ENCODE measurements at regions not wholly inside any gene's neighbourhood (a gene's known extent, or its start where the extent isn't known, plus 50 kb on each side); places are given as distances from the start of the nearest gene placed in this dataset.

DNA sequence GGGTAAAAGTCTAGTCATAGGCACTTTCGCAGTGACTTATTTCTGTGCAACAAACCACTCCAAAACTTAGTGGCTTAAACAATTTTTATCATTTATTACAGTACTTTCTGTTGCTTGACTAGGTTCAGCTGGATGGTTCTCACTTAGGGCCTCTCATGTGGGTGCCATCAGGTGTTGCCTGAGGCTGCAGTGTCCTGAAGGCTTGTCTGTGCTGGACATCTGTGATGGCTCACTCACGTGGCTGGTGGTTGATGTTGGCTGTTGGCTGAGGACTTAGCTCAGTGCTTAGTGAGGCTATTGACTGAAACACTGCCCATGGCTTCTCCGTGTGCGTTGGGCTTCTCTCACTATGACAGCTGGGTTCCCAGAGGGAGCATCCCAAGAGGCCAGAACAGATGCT is 81.4 kb upstream of the GCFC2 start:
- TF ChIP-seq, protein P1, sequence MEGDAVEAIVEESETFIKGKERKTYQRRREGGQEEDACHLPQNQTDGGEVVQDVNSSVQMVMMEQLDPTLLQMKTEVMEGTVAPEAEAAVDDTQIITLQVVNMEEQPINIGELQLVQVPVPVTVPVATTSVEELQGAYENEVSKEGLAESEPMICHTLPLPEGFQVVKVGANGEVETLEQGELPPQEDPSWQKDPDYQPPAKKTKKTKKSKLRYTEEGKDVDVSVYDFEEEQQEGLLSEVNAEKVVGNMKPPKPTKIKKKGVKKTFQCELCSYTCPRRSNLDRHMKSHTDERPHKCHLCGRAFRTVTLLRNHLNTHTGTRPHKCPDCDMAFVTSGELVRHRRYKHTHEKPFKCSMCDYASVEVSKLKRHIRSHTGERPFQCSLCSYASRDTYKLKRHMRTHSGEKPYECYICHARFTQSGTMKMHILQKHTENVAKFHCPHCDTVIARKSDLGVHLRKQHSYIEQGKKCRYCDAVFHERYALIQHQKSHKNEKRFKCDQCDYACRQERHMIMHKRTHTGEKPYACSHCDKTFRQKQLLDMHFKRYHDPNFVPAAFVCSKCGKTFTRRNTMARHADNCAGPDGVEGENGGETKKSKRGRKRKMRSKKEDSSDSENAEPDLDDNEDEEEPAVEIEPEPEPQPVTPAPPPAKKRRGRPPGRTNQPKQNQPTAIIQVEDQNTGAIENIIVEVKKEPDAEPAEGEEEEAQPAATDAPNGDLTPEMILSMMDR (conservative IDR thresholded peaks at IDR 0.05): no peak
- H3K36me3 ChIP-seq (ENCODE audit: control insufficient read depth, insufficient read depth, low read length): no peaks in the 10 kb centered on the region
- Mint-ChIP-seq H3K4me3 (no peak overlapping the region), H3K27me3 (ENCODE audit: insufficient read depth) (no peaks in the 10 kb centered on the region), H3K9me3 (no peaks in the 10 kb centered on the region), H3K4me1 (peaks cover 12% of the 10 kb centered on the region), H3K27ac (no peak overlapping the region), H3K36me3 (ENCODE audit: low read depth) (no peaks in the 10 kb centered on the region)
- no peak for DNase-seq
- 90 to 100% methylated on average over 1 to 4 of the region's 4 CpGs for whole genome bisulfite sequencing, 2 experiments (ENCODE audit: insufficient coverage in 1 of 2, insufficient read length in 1 of 2)
- no peak overlapping the region for H3K9ac ChIP-seq (ENCODE audit: extremely low read depth, low read length, poor library complexity, severe bottlenecking)
- no peak overlapping the region for H3K4me3 ChIP-seq (ENCODE audit: low read length)
- H3K4me1 ChIP-seq (ENCODE audit: control insufficient read depth, insufficient read depth, low read length): no peaks in the 10 kb centered on the region
- H3K27me3 ChIP-seq (ENCODE audit: control insufficient read depth, insufficient read depth, low read length, poor library complexity, severe bottlenecking): no peaks in the 10 kb centered on the region
- H3K27ac ChIP-seq (ENCODE audit: low read depth, low read length): no peak overlapping the region
- H3K9me3 ChIP-seq (ENCODE audit: control insufficient read depth, low read length): no peaks in the 10 kb centered on the region

DNA sequence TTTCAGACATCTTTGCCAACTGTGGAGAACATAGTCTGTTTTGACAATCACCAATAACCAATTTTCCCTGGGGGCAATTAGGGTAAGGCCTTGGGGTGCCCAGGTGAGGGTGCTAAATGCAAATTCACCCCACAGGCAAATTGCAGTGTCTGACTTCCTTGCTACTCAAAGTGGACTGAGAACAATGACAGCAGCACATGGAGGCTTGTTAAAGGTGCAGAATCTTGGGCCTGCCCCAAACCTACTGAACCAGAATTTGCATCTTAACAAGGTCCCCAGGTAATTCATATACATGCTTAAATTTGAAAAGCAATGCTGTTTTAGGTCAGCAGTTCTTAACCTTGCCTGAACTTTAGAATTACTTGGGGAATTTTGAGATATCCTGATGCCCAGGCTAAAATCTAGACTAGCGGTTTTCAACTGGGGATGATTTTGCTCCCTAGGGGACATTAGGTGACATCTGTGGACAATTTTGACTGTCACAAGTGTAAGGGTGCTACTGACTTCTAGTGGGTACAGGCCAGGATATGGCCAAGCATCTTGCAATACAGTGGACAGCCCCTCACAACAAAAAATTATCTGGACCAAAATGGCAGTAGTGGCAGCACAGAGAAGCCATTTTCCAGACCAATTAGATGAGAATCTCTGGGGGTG is 80.2 kb upstream of the GCFC2 start:
- Histone ChIP-seq H3K9ac (ENCODE audit: extremely low read depth, low read length, poor library complexity, severe bottlenecking) (no peak overlapping the region), H3K4me3 (ENCODE audit: low read length) (no peak overlapping the region), H3K36me3 (ENCODE audit: control insufficient read depth, insufficient read depth, low read length) (no peaks in the 10 kb centered on the region), H3K4me1 (ENCODE audit: control insufficient read depth, insufficient read depth, low read length) (no peaks in the 10 kb centered on the region), H3K9me3 (ENCODE audit: control insufficient read depth, low read length) (no peaks in the 10 kb centered on the region), H3K27me3 (ENCODE audit: control insufficient read depth, insufficient read depth, low read length, poor library complexity, severe bottlenecking) (no peaks in the 10 kb centered on the region), H3K27ac (ENCODE audit: low read depth, low read length) (no peak overlapping the region)
- Mint-ChIP-seq H3K27me3 (ENCODE audit: insufficient read depth) (no peaks in the 10 kb centered on the region), H3K4me3 (no peak overlapping the region), H3K4me1 (peaks cover 12% of the 10 kb centered on the region), H3K27ac (no peak overlapping the region), H3K36me3 (ENCODE audit: low read depth) (no peaks in the 10 kb centered on the region), H3K9me3 (no peaks in the 10 kb centered on the region)
- 100% methylated on average over 1 of the region's 1 CpG; no CpG with 5 or more reads in 1 of the 2 experiments for WGBS, 2 experiments (ENCODE audit: insufficient coverage in 1 of 2, insufficient read length in 1 of 2)
- DNase-seq: no peak
- TF ChIP-seq, protein P1 (conservative IDR thresholded peaks at IDR 0.05): no peak

DNA sequence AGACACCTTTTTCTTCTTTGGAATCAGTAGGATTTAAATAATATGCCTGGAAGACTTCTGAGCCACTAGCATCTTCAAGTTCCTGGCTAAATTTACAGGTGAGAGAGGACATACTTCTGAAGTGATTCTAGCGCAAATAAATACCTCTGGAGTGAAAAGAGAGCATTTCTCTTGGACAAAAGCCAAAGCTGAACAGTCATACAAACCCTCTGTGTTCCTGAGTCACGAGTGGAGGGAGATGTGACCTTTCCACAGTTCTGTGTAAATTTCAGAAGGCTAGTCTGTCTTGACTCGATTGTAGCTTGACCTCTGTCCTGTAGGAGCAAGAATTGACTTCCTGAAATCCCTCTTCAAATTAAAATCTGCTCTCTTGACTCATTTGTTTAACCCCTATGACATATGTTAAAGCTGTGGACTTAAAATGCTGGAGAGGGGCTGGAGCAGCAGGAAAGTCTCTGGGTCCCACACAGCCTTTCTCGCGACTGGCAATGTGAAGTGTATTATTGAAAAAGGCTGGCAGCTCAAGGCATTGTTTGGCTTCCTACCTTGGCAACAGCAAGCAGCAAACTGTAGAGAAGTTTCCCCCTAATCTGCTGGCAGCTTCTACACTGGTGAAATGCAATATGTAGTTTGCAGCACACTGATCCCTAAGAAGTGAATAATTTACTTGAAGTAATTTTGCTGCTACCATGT is 79.6 kb upstream of the GCFC2 start:
- no peaks in the 10 kb centered on the region for H3K36me3 Mint-ChIP-seq (ENCODE audit: low read depth)
- no peak for DNase-seq
- Histone ChIP-seq H3K9me3 (ENCODE audit: control insufficient read depth, low read length) (no peaks in the 10 kb centered on the region), H3K4me1 (ENCODE audit: control insufficient read depth, insufficient read depth, low read length) (no peaks in the 10 kb centered on the region), H3K27ac (ENCODE audit: low read depth, low read length) (no peak overlapping the region), H3K4me3 (ENCODE audit: low read length) (no peak overlapping the region), H3K36me3 (ENCODE audit: control insufficient read depth, insufficient read depth, low read length) (no peaks in the 10 kb centered on the region), H3K27me3 (ENCODE audit: control insufficient read depth, insufficient read depth, low read length, poor library complexity, severe bottlenecking) (no peaks in the 10 kb centered on the region), H3K9ac (ENCODE audit: extremely low read depth, low read length, poor library complexity, severe bottlenecking) (no peak overlapping the region)
- TF ChIP-seq, protein P1 (conservative IDR thresholded peaks at IDR 0.05): no peak
- H3K4me1 Mint-ChIP-seq: peaks cover 12% of the 10 kb centered on the region
- no peaks in the 10 kb centered on the region for H3K27me3 Mint-ChIP-seq (ENCODE audit: insufficient read depth)
- no peak overlapping the region for H3K27ac Mint-ChIP-seq
- H3K4me3 Mint-ChIP-seq: no peak overlapping the region
- H3K9me3 Mint-ChIP-seq: no peaks in the 10 kb centered on the region
- WGBS, 2 experiments (ENCODE audit: insufficient coverage in 1 of 2, insufficient read length in 1 of 2): 83 to 93% methylated on average over 2 to 5 of the region's 5 CpGs
